HG03108 (cell line): ENCODE measurements at regions not wholly inside any gene's neighbourhood (a gene's known extent, or its start where the extent isn't known, plus 50 kb on each side); places are given as distances from the start of the nearest gene placed in this dataset.

Source experiments
- ATAC-seq: cut with Tn5 transposase; IDR thresholded peaks from one replicate; pipeline ENCODE4 v1.9.1; 2021; ENCODE audit warnings: moderate library complexity; ENCODE audit not compliant: unreplicated experiment

GRCh38 chr7:85733169-85733915 is 546.5 kb upstream of the SEMA3D start:
- no peak for ATAC-seq

- no peak for ATAC-seq
These were observed 543.2 kb upstream of the SEMA3D start for GRCh38 chr7:85730012-85730411.

GRCh38 chr7:85725026-85725425 is 538.2 kb upstream of the SEMA3D start:
- no peak for ATAC-seq

GRCh38 chr7:85719981-85720953 is 533.4 kb upstream of the SEMA3D start:
- no peak for ATAC-seq

DNA sequence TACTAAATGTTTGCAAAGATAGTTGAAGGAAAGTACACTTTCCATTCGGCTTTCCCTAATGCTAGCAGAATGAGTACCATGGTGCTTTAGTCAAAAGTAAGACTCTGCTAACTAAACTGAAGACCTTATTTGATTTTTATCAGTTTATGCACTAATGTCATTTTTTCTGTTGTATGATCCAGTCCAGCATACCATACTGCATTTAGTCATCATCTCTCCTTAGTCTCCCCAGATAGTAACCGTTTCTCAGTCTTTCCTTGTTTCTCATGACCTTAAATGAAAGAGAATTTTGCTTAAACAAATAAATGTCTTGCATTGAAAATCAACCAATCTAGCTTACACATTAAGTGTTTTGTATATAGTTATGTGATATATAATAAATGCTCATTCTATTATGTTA is 529.5 kb upstream of the SEMA3D start:
- ATAC-seq = no peak

GRCh38 chr7:85714951-85715350 is 528.1 kb upstream of the SEMA3D start:
- ATAC-seq = no peak

- ATAC-seq = no peak
These were observed 527.3 kb upstream of the SEMA3D start for GRCh38 chr7:85714043-85714578.

- ATAC-seq = no peak
These were observed 526.3 kb upstream of the SEMA3D start for GRCh38 chr7:85713171-85713570.

- no peak for ATAC-seq
These were observed 525.0 kb upstream of the SEMA3D start for GRCh38 chr7:85711894-85712293.

DNA sequence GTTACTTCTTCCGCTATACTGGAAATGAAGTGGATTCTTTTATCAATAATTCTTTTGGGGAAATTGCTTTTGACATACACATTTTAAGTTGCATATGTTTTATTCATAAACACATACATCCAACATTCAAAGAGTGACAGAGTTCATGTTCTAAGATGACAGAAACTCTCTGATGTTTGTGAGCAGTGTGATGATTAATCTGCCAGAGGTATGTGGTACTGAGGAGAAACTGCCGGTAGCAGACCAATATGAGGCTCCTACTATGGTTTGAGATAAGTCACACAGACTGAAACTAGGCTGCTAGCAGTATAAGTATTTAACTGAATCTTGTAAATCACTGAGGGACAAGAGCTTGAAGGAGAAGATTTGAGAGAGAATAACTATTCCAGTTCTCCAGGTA is 524.1 kb upstream of the SEMA3D start:
- ATAC-seq = no peak

DNA sequence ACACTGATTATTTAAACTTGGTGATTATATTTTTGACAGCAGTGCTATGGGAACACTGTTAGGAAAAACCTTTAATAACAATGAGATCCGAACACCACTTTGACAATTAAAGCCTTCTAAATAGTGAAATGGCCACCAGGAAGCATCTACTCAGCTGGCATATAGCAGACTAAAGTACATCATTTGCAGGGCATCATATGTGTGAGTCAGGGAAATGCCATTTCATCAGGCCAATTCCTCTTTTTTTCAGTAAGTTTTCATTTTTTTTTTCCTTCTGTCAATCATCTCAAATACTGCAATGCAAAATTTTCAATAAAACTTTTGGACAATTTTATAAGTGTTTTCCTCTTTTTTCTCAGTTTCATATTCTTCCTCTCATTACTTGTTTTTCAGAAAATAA is 521.4 kb upstream of the SEMA3D start:
- ATAC-seq = no peak

GRCh38 chr7:85705076-85705475 is 518.2 kb upstream of the SEMA3D start:
- no peak for ATAC-seq

DNA sequence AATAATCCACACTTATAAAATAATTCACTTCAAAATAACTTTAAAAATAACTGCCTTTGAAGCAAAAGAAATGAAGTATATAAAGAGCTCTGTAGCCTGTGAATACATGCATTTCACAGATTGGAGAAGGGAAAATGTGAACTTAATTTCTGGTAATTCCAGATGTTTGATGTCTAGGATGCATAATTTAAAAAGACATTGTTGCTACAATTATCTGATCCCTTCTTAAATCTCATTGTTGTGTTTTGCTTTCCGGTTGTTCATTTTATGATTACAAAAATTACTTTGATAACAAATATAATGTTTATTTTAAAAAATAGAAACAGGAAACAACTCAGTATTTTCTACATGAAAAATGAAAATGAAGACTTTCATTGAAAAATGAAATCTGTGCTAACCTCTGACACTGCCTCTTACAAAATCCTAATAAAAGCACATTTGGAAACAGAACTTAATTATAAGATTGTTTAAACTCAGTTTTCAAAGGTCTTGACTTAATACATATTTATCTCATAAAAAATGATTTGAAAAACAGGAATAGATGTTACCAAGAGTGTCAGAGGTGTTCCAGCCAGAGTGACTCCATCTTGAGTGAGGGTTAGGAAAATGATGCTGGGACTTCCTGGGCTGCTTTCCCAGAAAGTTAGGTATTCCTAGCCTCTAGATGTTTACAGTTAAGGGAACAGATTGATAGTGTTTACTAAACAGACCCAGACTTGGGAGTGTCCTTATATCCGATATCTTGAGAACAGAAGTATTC is 516.6 kb upstream of the SEMA3D start:
- no peak for ATAC-seq

DNA sequence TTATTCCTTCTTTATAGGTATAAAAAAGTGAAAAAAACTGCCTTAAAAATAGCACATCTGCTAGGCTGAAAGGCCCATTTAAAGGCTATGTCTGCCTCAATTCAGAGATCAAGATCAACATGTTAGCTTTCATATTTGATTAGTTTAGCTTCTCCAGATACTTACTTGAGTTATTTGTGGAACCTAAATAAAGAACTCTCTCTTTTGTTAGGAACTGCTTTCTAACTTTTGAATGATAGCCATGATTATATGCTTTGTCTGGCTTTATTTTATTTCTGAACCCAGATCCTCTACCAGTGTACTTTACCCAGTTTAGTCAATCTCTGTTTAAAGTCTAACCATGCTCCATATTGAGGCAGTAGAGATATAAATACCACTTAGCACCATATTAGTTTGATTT is 515.5 kb upstream of the SEMA3D start:
- no peak for ATAC-seq

GRCh38 chr7:85699482-85699881 is 512.6 kb upstream of the SEMA3D start:
- ATAC-seq = no peak

DNA sequence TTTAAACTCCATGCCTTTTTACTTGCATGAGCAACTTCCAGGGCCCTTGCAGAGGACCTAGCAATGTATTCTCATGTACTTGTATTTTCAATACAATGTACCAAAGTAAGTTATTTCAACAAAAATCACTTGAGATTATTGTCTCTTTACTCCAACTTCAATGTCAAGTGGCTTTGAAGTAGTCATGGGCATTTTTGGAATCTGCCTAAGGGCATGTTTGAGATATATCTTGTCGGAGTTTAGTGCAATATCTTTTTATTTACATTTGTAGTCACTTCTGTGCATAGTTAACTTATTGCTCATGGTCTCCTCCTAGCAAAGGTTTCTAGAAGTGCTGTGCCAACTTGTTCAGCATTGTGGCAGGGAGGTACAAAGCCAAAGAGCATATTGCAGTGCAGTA is 508.7 kb upstream of the SEMA3D start:
- no peak for ATAC-seq

DNA sequence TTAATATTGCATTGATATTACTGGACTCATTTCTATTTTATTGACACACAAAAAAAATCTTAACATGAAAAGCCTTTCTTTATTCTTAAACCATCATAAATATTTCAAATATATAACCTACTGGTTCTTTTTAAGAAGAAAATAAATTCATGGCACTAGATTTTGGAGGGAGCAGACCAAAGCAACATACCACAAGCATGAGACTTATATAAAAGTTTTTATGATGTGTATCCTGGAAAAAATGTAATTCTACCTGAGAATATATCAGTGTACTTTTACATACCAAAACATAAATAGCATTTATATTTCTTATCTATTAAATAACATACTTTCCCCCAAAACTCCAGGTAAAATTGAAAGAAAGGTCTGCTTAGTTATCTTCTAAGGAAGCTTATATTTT is 508.2 kb upstream of the SEMA3D start:
- ATAC-seq = no peak

GRCh38 chr7:85693326-85693725 is 506.5 kb upstream of the SEMA3D start:
- ATAC-seq = no peak

DNA sequence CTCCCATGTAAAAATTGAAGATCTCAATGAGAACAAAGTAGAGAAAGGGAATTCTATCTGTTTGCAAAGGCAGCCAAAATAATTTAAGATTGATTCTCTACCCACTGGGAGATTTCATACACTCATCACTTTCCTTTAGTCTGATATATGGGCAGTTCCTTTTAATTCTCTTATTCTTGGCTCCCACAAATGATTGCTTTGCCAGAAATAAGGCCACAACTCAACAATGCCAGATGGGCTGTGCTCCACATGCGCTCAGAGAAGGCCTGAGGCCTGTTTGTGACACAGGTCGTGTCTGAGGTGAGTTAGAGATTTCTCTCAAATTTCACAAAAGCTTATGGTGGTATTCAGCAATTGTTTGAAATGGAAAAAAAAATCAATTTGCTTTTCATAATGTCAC is 501.9 kb upstream of the SEMA3D start:
- no peak for ATAC-seq

DNA sequence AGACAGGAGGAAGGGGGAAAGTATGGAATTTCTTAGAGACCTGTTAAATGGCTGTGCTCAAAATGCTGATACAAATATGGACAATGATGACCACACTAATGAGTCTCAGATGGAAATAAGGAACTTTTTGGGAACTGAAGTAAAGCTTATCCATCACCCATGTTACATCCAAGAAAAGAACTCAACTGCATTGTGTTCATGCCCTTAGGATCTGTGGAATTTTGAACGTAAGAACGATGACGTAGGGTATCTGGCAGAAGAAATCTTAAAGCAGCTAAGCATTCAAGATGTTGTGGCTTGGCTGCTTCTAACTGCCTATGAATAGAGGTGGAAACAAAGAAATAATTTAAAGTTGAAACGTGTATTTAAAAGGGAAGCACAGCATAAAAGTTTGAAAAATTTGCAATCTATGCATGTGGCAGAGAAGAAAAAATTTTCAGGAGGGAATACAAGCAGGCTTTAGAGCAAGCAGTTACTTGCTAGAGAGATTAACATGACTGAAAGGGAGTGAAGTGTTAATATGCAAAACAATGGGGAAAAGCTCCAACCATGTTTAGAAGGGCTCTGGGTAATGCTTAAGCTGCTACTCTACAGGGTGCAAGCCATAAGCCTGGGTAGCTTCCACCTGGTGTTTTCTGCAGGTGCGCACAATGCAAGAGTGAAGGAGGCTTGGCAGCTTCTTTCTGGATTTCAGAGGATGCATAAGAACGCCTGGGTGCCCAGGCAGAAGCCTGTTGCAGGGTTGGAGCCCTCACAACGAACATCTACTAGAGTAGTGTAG is 499.7 kb upstream of the SEMA3D start:
- no peak for ATAC-seq
